SIG-M5 (cell line): ENCODE measurements at regions not wholly inside any gene's neighbourhood (a gene's known extent, or its start where the extent isn't known, plus 50 kb on each side); places are given as distances from the start of the nearest gene placed in this dataset.
"Not testable (repeated sequence)": the region's sequence is repeated elsewhere in the genome, so short reads cannot be mapped to it uniquely, and the experiment has no call there.

ENCODE experiments used
- DNase-seq: peaks from one replicate; lab custom pipeline; 2025; lab: John Stamatoyannopoulos, UW

DNA sequence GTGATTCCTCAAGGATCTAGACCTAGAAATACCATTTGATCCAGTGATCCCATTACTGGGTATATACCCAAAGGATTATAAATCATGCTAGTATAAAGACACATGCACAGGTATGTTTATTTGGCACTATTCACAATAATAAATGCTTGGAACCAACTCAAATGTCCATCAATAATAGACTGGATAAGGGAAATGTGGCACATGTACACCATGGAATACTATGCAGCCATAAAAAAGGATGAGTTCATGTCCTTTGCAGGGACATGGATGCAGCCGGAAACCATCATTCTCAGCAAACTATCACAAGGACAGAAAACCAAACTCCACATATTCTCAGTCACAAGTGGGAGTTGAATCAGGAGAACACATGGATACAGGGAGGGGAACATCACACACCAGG lies 183.8 kb upstream of the ETV3 start:
- DNase-seq: not testable (repeated sequence)

GRCh38 chr1:157319567-157319966 lies 181.4 kb upstream of the ETV3 start:
- no peak for DNase-seq

- not testable (repeated sequence) for DNase-seq
Observed at GRCh38 chr1:157317229-157317628, 179.0 kb upstream of the ETV3 start.

- DNase-seq: no peak
Observed at GRCh38 chr1:157315544-157315943, 177.3 kb upstream of the ETV3 start.

DNA sequence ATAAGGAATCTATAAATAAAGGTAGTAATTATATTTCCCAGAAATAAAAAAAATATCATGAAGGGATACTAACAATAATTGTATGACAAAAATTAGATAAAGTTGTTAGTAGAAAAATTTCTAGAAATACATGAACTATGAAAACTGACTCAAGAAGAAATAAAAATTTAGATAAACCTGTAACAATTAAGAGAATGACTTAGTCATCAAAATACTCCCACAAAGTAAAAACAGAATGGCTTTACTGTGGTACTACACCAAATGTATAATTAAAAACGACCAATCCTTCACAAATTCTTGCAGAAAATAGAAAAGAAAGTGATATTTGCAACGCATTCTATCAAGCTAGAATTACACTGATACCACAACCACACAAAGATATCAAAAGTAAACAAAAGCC lies 176.2 kb upstream of the ETV3 start:
- DNase-seq: no peak

- no peak for DNase-seq
Observed at GRCh38 chr1:157313240-157313807, 175.1 kb upstream of the ETV3 start.

- no peak for DNase-seq
Observed at GRCh38 chr1:157312082-157312812, 174.1 kb upstream of the ETV3 start.

DNA sequence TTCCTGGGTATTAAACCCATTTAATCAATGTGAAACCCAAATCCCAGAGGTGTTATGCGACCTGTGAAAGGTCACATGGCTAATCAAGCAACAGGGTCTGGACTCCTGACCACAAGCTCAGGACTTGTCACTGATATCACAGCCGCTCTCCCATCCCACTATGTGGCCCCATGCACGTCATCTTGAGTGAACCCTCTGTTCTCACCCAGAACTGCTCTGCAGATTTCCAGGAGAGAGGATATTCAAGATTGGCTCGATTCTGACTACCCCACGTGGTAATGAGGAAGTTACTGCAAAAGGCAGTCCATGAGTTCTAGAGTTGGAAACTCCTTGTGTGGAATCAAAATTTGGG lies 173.5 kb upstream of the ETV3 start:
- DNase-seq: no peak

DNA sequence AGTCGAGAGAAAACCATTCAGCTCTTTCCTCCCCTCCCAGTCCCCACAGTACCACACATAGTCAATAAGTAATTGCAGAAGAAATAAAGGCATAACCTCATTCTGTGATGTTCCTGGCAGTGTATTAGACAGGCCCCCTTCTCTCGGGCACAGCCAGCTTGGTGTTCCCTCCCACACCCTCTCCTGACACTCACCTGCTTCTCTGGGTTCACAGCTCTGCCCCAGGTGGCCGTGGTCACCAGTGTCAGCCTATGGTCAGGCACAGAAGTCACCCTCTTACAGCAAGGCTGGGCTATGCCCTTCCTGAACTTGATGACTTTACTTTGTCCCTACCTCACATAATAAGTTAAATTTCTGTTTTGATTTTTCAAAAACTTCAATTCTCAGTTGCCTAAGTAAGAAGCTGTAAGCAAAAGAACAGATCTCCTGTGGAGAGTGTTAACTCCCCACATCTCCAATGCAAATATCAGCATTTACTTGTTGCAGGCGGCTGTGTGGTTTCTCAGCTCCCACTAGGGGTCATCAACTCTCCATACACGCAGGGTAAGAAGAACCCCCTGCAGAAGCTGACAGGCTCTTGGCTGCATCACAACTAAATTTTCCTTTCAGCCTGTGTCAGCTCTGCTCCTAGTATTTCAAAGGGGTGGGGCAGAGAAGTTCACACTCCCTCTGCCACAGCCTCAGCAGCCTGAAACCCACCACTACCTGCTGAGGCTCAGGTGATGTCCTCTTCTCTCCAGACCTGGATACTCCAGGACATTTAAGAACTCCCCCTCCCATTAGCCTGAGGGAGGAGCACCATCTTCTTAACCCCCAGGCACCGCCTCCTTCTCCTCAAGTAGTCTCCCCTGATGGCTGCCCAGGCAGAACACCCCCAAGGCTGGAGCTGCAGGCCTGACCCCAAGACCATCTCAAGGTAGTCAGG lies 172.9 kb upstream of the ETV3 start:
- not testable (repeated sequence) for DNase-seq

- no peak for DNase-seq
Observed at GRCh38 chr1:157310401-157310800, 172.2 kb upstream of the ETV3 start.

GRCh38 chr1:157307491-157307890 lies 169.3 kb upstream of the ETV3 start:
- no peak for DNase-seq

DNA sequence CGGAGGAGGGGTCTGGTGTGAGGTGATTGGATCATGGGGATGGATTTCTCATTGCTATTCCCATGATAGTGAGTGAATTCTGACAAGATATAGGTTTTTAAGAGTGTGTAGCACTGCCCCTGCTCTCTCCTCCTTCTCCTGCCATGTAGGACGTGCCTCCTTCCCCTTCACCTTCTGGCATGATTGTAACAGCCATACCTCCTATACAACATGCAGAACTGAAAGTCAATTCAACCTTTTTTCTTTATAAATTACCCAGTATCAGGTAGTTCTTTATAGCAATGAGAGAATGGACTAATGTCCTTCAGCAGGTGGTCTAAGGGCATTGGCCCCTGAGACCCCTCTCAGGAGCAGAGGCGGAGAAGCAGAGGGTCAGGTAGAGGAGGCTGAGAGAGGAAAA lies 168.7 kb upstream of the ETV3 start:
- DNase-seq: no peak

- DNase-seq: no peak
Observed at GRCh38 chr1:157304271-157304670, 166.1 kb upstream of the ETV3 start.

GRCh38 chr1:157302724-157303123 lies 164.5 kb upstream of the ETV3 start:
- DNase-seq: no peak

- DNase-seq: no peak
Observed at GRCh38 chr1:157302199-157302497, 164.0 kb upstream of the ETV3 start.

DNA sequence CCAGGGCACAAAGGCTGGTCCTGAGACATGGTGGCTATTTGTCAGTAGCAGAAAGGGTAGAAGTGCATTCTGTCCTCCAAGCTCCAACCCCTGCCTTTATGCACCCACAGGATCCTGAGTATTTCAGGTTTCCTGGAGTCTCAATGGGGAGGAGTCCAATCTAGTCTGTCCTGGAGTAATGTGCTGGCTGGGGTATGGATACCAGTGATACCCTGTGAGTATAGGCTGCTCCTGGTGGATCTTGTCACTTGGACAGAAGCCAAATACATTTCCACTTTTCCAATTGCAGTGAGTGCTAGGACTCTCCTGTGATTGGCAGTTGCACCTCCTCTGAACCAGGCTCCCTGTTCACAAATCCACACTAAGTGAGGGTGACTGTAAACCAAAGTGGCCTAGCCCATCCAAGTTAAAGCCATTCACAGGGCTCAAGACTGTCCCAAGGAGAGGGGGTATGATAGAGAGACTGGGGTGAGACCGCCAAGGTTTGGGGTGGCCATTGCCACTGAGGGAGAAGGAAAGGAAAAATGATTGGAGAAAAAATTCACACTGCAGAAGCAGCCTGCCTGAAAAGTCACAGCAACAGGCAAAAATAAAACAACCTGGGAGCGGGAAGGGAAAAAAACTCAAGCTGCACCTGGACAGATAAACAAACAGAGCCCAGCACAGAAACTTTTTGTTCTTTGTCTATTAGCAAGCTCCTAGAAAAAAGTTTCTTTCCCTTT lies 163.4 kb upstream of the ETV3 start:
- no peak for DNase-seq

GRCh38 chr1:157294387-157295145 lies 156.4 kb upstream of the ETV3 start:
- not testable (repeated sequence) for DNase-seq

- DNase-seq: no peak
Observed at GRCh38 chr1:157292809-157293564, 154.8 kb upstream of the ETV3 start.

DNA sequence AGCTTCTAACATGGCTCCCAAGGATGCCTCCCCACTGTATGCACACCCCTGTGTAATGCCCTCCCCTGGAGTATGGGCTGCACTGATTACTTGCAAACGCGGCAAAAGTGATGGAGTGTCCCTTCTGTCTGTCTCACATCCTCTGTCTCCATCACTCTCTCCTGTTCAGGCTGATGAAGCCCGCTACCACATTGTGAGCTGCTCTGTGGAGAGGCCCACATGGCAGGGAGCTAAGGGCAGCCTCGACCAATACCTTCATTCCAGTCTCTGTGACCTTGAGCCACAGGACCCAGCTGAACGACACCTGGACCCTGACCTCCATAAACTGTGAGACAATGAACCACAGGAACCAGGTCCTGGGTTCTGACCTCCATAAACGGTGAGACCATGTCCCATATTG lies 154.1 kb upstream of the ETV3 start:
- no peak for DNase-seq

GRCh38 chr1:157291083-157291482 lies 152.9 kb upstream of the ETV3 start:
- no peak for DNase-seq
